Adrenal gland (tissue), 5 donors: ENCODE measurements at regions not wholly inside any gene's neighbourhood (a gene's known extent, or its start where the extent isn't known, plus 50 kb on each side); places are given as distances from the start of the nearest gene placed in this dataset.

Experiments used
- CTCF ChIP-seq, 6 experiments: fragments of 450-650 bp in 4 of 6; fragments of 200-600 bp in 2 of 6; sonication (generic) in 1 of 6; IDR thresholded peaks; 1 replicate in 5 of 6; 2 replicates in 1 of 6; pipeline versions ENCODE4 v1.5.1 to v1.8.0; 2016 to 2021; ENCODE audit warnings: antibody characterized with exemption in 6 of 6, mild to moderate bottlenecking in 2 of 6, moderate library complexity in 1 of 6
- POLR2A ChIP-seq, 2 donors: fragments of 450-650 bp; IDR thresholded peaks; one replicate each; pipeline ENCODE4 v1.6.1; 2017; ENCODE audit warnings: antibody characterized with exemption in 2 of 2, mild to moderate bottlenecking in 2 of 2, moderate library complexity in 1 of 2
- donor health status: DM: no; HTN: no; CAD: no.

DNA sequence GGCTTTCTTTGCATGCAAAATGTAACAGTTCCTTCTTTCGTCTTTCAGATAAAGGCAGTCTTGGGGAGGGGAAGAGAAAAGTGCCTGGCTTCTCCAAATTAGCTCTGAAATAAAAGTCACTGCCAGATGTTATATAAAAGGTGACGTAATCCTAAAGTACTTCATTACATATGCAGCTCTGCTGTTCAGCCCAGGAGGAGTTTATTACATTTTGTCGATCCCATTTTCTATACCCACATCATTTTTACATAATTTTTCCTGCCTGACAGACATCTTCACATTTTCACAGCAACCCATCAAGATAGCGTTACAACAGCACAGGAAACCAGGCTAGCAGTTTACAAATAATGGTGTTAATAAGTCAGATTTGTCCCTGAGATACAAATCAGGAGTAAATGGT lies 86.7 kb upstream of the SLC30A5 start:
- TF ChIP-seq POLR2A (IDR thresholded peaks at IDR 0.05) (no peak), CTCF (IDR thresholded peaks at IDR 0.05) (no peak)
